Right atrium auricular region (tissue), 2 donors: ENCODE measurements at regions not wholly inside any gene's neighbourhood (a gene's known extent, or its start where the extent isn't known, plus 50 kb on each side); places are given as distances from the start of the nearest gene placed in this dataset.

ENCODE experiments used
- DNase-seq: peaks from one replicate; pipeline ENCODE4 v3.0.0-alpha.2; 2019; ENCODE audit warnings: low spot score
- H3K27ac ChIP-seq, 2 donors: fragments of 200-600 bp; sonication (generic); 1 replicate in 1 of 2; 2 replicates in 1 of 2; pipeline ENCODE4 v1.5.1; 2016 to 2019
- H3K27me3 ChIP-seq, 2 donors: fragments of 200-600 bp; sonication (generic); one replicate each; pipeline versions ENCODE4 v1.5.1 to v1.6.0; 2017 to 2019
- H3K36me3 ChIP-seq: fragments of 200-600 bp; sonication (generic); one replicate; pipeline ENCODE4 v1.5.1; 2016
- H3K4me1 ChIP-seq, 2 donors: fragments of 200-600 bp; sonication (generic); one replicate each; pipeline versions ENCODE4 v1.5.1 to v1.6.0; 2017 to 2019
- H3K4me3 ChIP-seq, 2 donors: fragments of 200-600 bp; sonication (generic); 1 replicate in 1 of 2; 2 replicates in 1 of 2; pipeline ENCODE4 v1.5.1; 2017 to 2019; ENCODE audit warnings: mild to moderate bottlenecking in 1 of 2, moderate library complexity in 1 of 2
- H3K9me3 ChIP-seq, 2 donors: fragments of 200-600 bp; sonication (generic); one replicate each; pipeline ENCODE4 v1.5.1; 2019
- TF ChIP-seq, protein P1 (sequence below), 2 donors: fragments of 200-600 bp; sonication (generic); IDR thresholded peaks; one replicate each; pipeline ENCODE4 v1.5.1; 2019; ENCODE audit warnings: antibody characterized with exemption in 2 of 2

DNA sequence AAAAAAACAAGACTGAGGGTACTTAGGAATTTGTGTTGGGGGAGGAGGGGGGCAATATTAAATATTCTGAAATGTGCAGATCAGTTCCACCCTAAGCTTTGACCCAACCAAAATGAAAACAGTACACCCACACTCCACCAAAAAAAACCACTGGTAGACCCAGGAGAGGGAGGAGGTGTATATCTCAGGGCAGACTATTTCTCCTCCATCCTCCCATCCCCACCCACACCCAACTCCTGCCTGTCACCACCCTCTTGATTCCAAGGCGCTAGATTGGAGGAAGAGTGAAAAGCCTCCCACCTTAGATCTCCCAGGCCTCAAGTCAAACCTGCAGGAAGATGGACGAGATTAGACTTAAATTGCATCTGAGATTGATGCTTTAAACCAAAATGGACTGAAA lies 76.6 kb upstream of the SRD5A3 start:
- no peaks in the 10 kb centered on the region for H3K27me3 ChIP-seq
- H3K4me3 ChIP-seq = no peak overlapping the region
- no peaks in the 10 kb centered on the region for H3K4me1 ChIP-seq
- no peak for DNase-seq
- no peak overlapping the region for H3K27ac ChIP-seq
- H3K9me3 ChIP-seq = no peaks in the 10 kb centered on the region
- TF ChIP-seq, protein P1, sequence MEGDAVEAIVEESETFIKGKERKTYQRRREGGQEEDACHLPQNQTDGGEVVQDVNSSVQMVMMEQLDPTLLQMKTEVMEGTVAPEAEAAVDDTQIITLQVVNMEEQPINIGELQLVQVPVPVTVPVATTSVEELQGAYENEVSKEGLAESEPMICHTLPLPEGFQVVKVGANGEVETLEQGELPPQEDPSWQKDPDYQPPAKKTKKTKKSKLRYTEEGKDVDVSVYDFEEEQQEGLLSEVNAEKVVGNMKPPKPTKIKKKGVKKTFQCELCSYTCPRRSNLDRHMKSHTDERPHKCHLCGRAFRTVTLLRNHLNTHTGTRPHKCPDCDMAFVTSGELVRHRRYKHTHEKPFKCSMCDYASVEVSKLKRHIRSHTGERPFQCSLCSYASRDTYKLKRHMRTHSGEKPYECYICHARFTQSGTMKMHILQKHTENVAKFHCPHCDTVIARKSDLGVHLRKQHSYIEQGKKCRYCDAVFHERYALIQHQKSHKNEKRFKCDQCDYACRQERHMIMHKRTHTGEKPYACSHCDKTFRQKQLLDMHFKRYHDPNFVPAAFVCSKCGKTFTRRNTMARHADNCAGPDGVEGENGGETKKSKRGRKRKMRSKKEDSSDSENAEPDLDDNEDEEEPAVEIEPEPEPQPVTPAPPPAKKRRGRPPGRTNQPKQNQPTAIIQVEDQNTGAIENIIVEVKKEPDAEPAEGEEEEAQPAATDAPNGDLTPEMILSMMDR (IDR thresholded peaks at IDR 0.05) = no peak
- no peaks in the 10 kb centered on the region for H3K36me3 ChIP-seq

DNA sequence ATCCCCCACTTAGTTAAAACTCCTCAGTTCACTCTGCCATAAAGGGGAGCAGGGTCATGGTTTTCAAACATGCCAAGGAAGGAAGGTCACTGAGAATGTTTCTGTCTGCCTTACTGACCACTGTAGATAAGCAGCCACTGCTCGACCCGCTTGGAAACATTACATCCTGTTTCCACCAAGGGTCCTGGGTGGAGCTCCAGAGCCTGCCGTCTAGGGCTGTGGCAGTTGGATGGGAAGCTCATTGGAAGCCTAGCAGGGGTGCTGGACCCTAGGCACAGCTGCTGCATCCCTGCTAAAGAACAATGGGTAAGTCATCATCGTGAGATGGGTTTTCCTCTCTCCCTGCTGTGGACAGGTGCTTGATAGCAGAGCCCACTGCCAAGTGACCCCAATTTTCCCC lies 76.0 kb upstream of the SRD5A3 start:
- TF ChIP-seq, protein P1 (IDR thresholded peaks at IDR 0.05) = no peak
- H3K9me3 ChIP-seq = no peaks in the 10 kb centered on the region
- H3K4me1 ChIP-seq = no peaks in the 10 kb centered on the region
- no peak for DNase-seq
- no peaks in the 10 kb centered on the region for H3K27me3 ChIP-seq
- H3K36me3 ChIP-seq = no peaks in the 10 kb centered on the region
- H3K4me3 ChIP-seq = no peak overlapping the region
- H3K27ac ChIP-seq = no peak overlapping the region

DNA sequence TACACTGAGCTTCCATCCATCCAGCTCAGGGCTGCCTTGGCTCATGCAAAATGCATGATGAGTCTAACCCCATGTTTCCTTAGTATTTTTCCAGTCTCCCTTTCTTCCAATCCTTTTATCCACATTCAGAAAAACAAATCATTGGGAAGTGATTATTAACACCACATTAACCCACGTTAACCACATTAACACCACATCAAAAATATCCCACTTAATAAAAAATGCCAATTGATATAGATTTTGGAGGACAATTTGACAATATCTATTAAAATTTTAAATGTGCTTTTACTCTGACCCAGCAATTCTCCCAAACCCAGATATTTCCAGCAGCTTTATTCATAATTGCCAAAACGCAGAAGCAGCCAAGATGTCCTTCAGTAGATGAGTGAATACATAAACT lies 75.6 kb upstream of the SRD5A3 start:
- no peaks in the 10 kb centered on the region for H3K36me3 ChIP-seq
- TF ChIP-seq, protein P1 (IDR thresholded peaks at IDR 0.05) = no peak
- H3K4me1 ChIP-seq = no peaks in the 10 kb centered on the region
- H3K27me3 ChIP-seq = no peaks in the 10 kb centered on the region
- no peak for DNase-seq
- H3K4me3 ChIP-seq = no peak overlapping the region
- H3K9me3 ChIP-seq = no peaks in the 10 kb centered on the region
- H3K27ac ChIP-seq = no peak overlapping the region

DNA sequence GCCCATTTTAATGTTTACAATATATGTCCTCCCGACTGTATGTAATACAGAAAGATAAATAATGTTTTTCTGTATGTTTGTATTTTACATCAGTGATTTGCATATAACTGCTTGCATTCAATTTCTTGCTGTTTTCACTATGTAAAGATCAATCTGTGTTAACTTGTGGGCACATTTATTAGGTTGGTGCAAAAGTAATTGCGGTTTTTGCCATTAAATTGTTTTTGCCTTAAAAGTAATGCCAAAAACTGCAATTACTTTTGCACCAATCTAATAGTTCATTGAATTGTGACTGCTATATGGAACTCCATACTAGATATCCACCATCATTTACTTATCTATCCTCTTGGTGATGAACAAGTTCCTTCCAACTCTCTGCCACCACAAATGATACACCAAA lies 73.9 kb upstream of the SRD5A3 start:
- Histone ChIP-seq H3K27me3 (no peaks in the 10 kb centered on the region), H3K9me3 (no peaks in the 10 kb centered on the region), H3K4me3 (no peak overlapping the region), H3K4me1 (no peaks in the 10 kb centered on the region), H3K27ac (no peak overlapping the region), H3K36me3 (no peaks in the 10 kb centered on the region)
- TF ChIP-seq, protein P1 (IDR thresholded peaks at IDR 0.05) = no peak
- no peak for DNase-seq

DNA sequence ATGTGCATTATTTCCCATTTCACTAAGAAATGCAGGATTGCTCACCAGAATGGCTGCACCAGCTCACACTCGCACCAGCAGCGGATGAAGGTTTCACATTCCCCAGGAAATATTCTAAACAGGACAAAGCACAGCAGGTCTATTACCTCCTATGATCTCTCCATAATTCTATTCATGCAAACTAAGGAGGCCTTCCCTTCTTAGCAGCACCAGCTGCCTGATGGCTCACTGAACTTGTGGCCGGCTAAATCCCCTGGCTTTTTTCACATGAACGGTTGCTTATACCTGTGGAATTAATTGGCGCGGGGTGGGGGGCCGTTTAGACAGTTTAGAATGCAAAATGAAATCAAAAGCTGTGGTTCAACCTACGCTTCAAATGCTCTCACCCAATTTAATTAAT lies 73.5 kb upstream of the SRD5A3 start:
- no peak for DNase-seq
- Histone ChIP-seq H3K36me3 (no peaks in the 10 kb centered on the region), H3K4me1 (no peaks in the 10 kb centered on the region), H3K27me3 (no peaks in the 10 kb centered on the region), H3K9me3 (no peaks in the 10 kb centered on the region), H3K4me3 (no peak overlapping the region), H3K27ac (no peak overlapping the region)
- TF ChIP-seq, protein P1 (IDR thresholded peaks at IDR 0.05) = no peak

DNA sequence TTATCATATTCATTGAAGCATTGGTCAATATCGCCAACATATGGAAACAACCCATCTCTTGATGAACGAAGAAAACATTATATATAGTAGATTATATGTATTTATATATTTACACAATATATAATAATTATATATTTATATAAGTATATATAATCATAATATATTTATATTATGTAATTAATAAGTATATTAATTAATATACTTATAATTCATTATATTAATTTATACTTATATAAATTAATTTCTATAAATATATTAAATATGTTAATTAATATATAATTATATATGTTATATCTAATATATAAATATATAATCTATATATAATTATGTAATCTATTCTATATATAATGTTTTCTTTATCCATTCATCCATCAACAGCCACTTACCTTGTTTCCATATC lies 69.0 kb upstream of the SRD5A3 start:
- H3K36me3 ChIP-seq = no peaks in the 10 kb centered on the region
- H3K4me3 ChIP-seq = no peak overlapping the region
- TF ChIP-seq, protein P1 (IDR thresholded peaks at IDR 0.05) = no peak
- DNase-seq = no peak
- no peaks in the 10 kb centered on the region for H3K27me3 ChIP-seq
- H3K9me3 ChIP-seq = peaks cover 0 to 4% of the 10 kb centered on the region in 2 donors
- H3K4me1 ChIP-seq = no peaks in the 10 kb centered on the region
- no peak overlapping the region for H3K27ac ChIP-seq
